HFFc6 (cell line): ENCODE measurements at regions not wholly inside any gene's neighbourhood (a gene's known extent, or its start where the extent isn't known, plus 50 kb on each side); places are given as distances from the start of the nearest gene placed in this dataset.
"Not testable (repeated sequence)": the region's sequence is repeated elsewhere in the genome, so short reads cannot be mapped to it uniquely, and the experiment has no call there.

Source experiments
- DNase-seq: peaks from one replicate; pipeline ENCODE4 v3.0.0-alpha.2; 2018
- H3K27ac Mint-ChIP-seq: 2 replicates; pipeline ENCODE4 v1.8.0; 2020; ENCODE audit warnings: mild to moderate bottlenecking, mixed read lengths
- H3K27me3 Mint-ChIP-seq: 2 replicates; pipeline ENCODE4 v1.8.0; 2021; ENCODE audit warnings: mild to moderate bottlenecking, moderate library complexity, mixed read lengths; ENCODE audit not compliant: insufficient read depth
- H3K36me3 Mint-ChIP-seq: 2 replicates; pipeline ENCODE4 v1.8.0; 2021; ENCODE audit warnings: low read depth, mixed read lengths
- H3K4me1 Mint-ChIP-seq: 2 replicates; pipeline ENCODE4 v1.8.0; 2020; ENCODE audit warnings: low read depth, mixed read lengths
- H3K4me3 Mint-ChIP-seq: 2 replicates; pipeline ENCODE4 v1.8.0; 2020; ENCODE audit warnings: mild to moderate bottlenecking, moderate library complexity, mixed read lengths
- H3K9me3 Mint-ChIP-seq: 2 replicates; pipeline ENCODE4 v1.8.0; 2020; ENCODE audit warnings: mild to moderate bottlenecking, mixed read lengths
- CTCF ChIP-seq: fragments of 200-600 bp; sonication (generic); IDR thresholded peaks from 2 replicates; pipeline ENCODE4 v1.5.0; 2021; ENCODE audit warnings: antibody characterized with exemption, mild to moderate bottlenecking

GRCh38 chr5:157941616-157942015, 82.7 kb upstream of the CLINT1 start:
- H3K27ac Mint-ChIP-seq = no peak overlapping the region
- no peak overlapping the region for H3K4me3 Mint-ChIP-seq
- peaks cover 8% of the 10 kb centered on the region for H3K4me1 Mint-ChIP-seq
- no peaks in the 10 kb centered on the region for H3K9me3 Mint-ChIP-seq
- peaks cover 2% of the 10 kb centered on the region; the same call in 1 of the 2 replicates for H3K27me3 Mint-ChIP-seq
- no peak for DNase-seq
- no peak for TF ChIP-seq CTCF
- H3K36me3 Mint-ChIP-seq = no peaks in the 10 kb centered on the region

- not testable (repeated sequence) for H3K27me3 Mint-ChIP-seq, H3K4me3 Mint-ChIP-seq, DNase-seq, H3K4me1 Mint-ChIP-seq, H3K27ac Mint-ChIP-seq, H3K9me3 Mint-ChIP-seq, H3K36me3 Mint-ChIP-seq
Measured at GRCh38 chr5:157938101-157938500, 79.2 kb upstream of the CLINT1 start.

DNA sequence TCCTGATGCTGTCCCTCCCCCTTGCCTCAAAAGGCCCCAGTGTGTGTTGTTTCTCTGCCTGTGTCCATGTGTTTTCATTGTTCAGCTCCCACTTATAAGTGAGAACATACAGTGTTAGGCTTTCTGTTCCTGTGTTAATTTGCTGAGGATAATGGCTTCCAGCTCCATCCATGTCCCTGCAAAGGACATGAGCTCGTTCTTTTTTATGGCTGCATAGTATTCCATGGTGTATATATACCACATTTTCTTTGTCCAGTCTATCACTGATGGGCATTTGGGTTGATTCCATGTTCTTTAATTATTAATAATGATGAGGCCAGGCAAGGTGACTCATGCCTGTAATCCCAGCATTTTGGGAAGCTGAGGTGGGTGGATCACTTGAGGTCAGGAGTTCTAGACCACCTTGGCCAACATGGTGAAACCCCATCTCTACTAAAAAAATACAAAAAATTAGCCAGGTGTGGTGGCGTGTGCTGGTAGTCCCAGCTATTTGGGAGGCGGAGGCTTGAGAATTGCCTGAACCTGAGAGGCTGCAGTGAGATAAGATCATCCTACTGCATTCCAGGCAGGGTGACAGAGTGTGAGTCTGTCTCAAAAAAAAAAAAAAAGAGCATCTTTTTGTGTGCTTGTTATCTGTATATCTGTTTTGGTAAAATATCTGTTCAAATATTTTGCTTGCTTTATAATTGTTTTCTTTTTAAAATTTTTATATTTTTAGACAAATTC, 78.0 kb upstream of the CLINT1 start:
- not testable (repeated sequence) for H3K4me3 Mint-ChIP-seq, H3K27me3 Mint-ChIP-seq, H3K36me3 Mint-ChIP-seq

DNA sequence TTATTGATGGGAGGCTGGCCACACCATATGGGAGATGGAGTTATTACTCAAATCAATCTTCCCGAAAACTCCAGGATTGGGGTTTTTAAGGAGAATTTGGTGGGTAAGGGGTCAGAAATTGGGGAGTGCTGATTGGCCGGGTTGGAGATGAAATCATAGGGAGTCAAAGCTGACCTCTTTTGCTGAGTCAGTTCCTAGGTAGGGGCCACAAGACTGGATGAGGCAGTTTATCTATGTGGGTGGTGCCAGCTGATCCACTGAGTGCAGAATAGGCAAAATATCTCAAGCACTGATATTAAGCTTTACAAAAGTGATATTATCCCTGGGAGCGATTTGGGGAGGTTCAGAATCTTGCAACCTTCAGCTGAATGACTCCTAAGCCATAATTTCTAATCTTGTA, 75.7 kb upstream of the CLINT1 start:
- Mint-ChIP-seq H3K27me3 (peaks cover 2% of the 10 kb centered on the region), H3K27ac (no peak overlapping the region), H3K9me3 (peaks cover 4% of the 10 kb centered on the region), H3K4me3 (no peak overlapping the region), H3K36me3 (no peaks in the 10 kb centered on the region), H3K4me1 (no peaks in the 10 kb centered on the region)
- DNase-seq = no peak
- no peak for TF ChIP-seq CTCF

More for the DNA sequence above, 78.0 kb upstream of the CLINT1 start:
- H3K4me1 Mint-ChIP-seq, H3K9me3 Mint-ChIP-seq, DNase-seq, H3K27ac Mint-ChIP-seq: not testable (repeated sequence)

GRCh38 chr5:157933005-157933404, 74.1 kb upstream of the CLINT1 start:
- Mint-ChIP-seq H3K4me3 (no peak overlapping the region), H3K9me3 (peaks cover 4% of the 10 kb centered on the region), H3K4me1 (no peaks in the 10 kb centered on the region), H3K27ac (no peak overlapping the region), H3K36me3 (no peaks in the 10 kb centered on the region), H3K27me3 (no peaks in the 10 kb centered on the region; the same call in 1 of the 2 replicates)
- no peak for DNase-seq
- TF ChIP-seq CTCF = no peak

DNA sequence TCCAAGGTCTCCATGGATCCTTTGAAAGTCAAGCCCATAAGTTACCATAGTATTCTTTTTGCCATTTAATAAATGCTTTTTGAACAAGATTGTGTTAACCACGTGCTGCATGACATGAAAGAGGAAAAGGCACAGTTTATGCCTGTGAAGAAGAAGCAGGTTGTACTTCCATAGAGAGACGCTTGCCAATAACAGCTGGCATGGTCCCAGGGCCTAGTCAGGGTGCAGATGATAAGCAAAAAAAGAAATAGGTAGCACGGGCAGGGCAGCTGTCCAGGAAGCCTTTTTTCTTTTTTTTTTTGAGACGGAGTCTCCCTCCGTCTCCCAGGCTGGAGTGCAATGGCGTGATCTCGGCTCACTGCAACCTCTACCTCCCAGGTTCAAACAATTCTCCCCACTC, 71.8 kb upstream of the CLINT1 start:
- H3K4me1 Mint-ChIP-seq = no peaks in the 10 kb centered on the region; the same call in 1 of the 2 replicates
- H3K27ac Mint-ChIP-seq = no peak overlapping the region
- peaks cover 4% of the 10 kb centered on the region for H3K9me3 Mint-ChIP-seq
- no peaks in the 10 kb centered on the region; the same call in 1 of the 2 replicates for H3K27me3 Mint-ChIP-seq
- no peak for TF ChIP-seq CTCF
- H3K4me3 Mint-ChIP-seq = no peak overlapping the region
- H3K36me3 Mint-ChIP-seq = no peaks in the 10 kb centered on the region
- no peak for DNase-seq
